Mesenteric fat pad (tissue), 1 donor: ENCODE measurements at regions not wholly inside any gene's neighbourhood (a gene's known extent, or its start where the extent isn't known, plus 50 kb on each side); places are given as distances from the start of the nearest gene placed in this dataset.

ENCODE experiments used
- DNase-seq: peaks from one replicate; pipeline ENCODE4 v3.0.0-alpha.2; 2020; ENCODE audit warnings: low spot score
- donor health status: DM: yes; HTN: yes; CAD: no.

DNA sequence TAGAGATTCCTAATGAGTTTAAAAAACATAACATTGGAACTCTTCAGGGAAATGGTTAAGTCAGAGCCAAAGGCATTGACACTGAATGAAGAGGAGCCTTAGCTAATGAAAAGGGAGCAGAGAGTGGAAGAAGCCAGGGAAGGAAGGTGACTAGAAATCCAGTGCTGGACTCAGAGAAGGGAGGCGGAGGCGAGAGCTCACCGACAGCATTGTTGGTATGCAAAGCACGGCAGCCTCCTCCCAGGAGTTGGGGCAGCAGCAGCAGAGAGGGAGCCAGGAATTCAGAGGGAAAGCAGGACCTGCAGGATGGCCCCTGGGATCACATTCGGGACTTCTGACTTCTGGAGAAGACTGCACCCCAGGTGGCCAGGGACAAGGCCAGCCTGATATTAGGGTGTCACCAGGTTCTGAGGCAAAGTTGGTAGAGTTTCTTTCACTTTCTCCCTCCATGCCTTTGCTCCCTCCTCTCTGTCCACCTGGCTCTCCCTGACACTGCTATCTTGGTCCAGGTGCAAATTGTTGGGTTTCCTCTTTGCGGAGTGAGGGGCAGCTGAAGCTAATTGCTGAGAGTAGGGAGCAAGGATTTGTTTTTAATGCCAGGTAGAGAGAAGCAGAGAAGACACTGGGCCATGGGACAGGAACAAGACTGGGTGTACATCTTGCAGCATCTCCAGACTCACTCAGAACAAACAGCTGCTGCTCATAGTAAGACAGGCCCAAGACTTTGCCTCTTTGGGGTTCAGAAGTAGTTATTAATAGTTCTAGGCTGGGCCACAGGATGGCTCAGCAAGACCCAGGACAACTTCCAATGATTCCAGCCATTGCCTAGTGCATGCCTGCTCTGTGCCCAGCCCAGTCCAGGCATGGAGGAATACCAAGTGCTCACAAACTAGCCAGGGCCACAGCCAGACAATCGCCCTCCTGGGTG is 157.9 kb downstream of the TLE3 start:
- DNase-seq, result no peak

GRCh38 chr15:69940441-69941300 is 157.0 kb downstream of the TLE3 start:
- no peak for DNase-seq

DNA sequence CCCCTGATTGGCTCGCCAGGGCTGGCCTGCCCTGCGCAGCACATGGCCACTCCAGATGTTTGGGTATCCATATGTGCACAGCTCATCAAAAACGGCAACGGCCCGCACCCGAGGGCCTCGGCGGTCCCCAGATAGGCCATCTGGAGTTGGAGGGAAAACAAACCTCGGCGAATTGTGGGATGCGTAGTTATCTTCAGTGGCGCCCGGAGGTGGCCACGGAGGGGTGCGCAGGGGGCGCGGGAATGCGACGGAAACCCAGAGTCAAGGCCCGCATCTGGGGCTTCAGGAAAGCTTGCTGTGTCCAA is 156.5 kb downstream of the TLE3 start:
- no peak for DNase-seq

DNA sequence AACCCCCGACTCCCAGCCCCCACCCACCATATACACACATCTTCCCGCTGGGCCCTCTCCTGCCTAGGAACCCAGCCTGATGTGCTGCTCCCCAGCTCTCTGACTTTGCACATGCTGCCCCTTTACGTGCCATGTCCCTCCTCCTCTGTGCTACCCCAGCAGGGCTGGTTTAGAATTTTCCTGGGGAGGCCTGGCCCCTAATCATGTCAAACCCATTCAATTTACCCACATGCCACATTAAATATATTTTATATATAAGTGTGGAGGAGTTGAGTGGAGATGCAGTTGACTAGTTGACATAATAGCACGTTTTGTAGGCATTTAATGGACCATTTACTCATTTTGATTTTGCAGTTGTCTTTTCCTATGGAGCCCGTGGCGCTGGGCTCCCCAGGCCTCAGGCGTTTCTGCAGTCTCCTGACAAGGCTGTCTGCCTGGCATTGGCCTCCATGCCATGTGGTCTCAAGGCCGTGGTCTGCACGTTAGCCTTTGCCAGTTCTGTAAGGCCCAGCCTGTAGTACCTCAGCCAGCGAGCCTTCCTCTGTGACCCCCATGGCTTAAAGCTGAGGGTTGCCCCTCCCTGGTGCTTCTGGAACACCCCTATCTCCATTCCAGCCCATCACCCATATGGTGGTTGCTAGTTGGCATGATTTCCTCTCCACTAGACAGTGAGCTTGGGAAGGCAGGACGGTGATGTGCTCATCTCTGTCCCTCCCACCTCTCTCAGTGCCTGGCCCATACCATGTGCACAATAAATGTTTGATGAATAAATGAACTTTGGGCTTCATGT is 155.8 kb downstream of the TLE3 start:
- no peak for DNase-seq

- DNase-seq, result no peak
Observed at GRCh38 chr15:69943637-69944036, 154.1 kb downstream of the TLE3 start.

DNA sequence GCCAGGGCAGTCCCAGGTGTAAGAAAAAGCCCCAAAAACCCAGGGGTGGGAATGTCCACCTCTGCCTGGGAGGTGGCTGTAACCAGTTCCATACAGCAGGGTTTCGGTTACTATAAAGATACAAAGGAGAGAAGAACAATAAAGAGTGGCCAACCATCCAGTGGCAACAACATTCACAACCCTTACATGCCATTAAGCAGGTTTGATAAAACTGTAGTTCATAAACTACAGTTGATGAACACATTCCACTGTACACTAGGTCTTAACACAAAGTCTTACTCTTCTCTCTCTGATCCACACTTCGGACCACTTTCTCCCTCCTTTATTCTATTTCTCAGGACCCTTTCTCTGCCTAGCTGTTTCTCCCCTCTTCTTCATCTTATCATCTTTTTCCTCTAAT is 152.0 kb downstream of the TLE3 start:
- DNase-seq, result no peak

DNA sequence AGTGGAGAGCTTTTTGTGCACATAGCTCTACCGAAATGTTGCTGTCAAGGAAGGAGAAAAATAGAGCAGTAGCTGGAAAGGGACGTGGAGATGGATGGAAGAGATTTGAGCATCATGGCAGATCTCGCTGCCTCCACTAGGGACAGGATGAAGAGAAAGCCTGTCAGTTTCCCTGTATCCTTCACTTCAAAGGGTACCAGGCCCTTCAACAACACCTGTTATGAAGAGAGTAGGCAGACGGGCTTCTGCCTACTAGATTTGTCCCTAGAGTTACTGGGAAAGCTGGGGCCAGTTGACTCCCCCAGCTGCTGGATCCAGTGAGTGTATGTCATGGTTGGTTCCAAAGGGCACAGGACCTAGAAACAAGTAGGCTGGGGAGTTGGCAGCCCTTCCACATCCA is 150.8 kb downstream of the TLE3 start:
- DNase-seq, result no peak

- DNase-seq, result no peak
Observed at GRCh38 chr15:69947394-69947793, 150.3 kb downstream of the TLE3 start.

GRCh38 chr15:69949485-69949884 is 148.2 kb downstream of the TLE3 start:
- DNase-seq, result no peak

GRCh38 chr15:69951256-69951897 is 146.3 kb downstream of the TLE3 start:
- no peak for DNase-seq

DNA sequence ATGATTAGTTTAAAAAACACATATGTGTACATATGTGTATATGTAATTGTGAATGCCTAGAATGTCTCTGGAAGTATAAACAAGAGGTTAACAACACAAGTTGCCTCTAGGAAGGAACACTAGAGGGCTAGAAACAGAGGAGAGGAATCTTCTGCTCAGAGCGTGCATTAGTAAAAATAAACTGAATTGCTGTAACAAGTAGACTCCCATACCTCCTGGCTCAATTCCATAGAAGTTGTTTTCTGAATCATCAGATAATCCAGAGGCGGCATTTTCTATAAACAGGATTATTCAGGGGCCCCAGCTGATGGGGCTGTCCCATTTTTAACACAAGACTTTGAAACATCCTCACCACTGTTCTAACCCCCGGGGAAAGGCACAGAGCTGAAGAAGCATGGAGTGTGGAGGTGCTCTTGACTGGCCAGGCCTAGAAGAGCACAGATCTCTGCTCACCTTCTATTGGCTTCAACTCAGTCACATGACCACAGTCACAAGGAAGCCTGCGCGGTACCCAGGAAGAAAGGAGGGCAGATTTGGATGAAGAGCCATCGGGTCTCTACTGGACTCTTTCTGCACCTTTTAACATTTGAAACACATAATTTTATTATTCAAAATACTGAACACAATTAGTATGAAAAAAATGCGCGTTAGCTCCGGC is 145.7 kb downstream of the TLE3 start:
- no peak for DNase-seq

- no peak for DNase-seq
Observed at GRCh38 chr15:69953051-69953450, 144.7 kb downstream of the TLE3 start.

GRCh38 chr15:69953816-69954215 is 143.9 kb downstream of the TLE3 start:
- DNase-seq, result no peak

GRCh38 chr15:69954666-69955065 is 143.1 kb downstream of the TLE3 start:
- no peak for DNase-seq

- no peak for DNase-seq
Observed at GRCh38 chr15:69955240-69955894, 142.3 kb downstream of the TLE3 start.

DNA sequence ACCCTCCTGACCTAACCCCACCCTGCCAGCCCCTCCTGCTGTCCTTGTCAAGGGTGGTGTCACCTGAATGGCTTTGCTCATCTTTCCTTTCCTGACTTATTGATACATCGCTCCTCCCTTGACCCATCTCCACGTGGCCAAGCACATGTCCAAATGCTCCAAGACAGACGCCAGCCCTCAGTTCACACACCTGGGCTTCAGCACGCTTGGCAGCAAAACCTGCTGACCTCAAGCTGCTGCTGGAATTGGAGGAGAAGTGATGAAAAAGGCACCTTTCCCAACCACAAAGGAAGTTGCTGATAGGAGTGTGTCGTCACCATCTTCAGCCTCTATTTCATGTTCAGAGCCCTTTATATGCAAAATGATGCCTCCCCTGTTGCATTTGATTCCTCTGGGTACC is 141.3 kb downstream of the TLE3 start:
- DNase-seq, result no peak

- DNase-seq, result no peak
Observed at GRCh38 chr15:69957175-69957574, 140.5 kb downstream of the TLE3 start.

GRCh38 chr15:69958496-69959084 is 139.1 kb downstream of the TLE3 start:
- DNase-seq, result no peak

DNA sequence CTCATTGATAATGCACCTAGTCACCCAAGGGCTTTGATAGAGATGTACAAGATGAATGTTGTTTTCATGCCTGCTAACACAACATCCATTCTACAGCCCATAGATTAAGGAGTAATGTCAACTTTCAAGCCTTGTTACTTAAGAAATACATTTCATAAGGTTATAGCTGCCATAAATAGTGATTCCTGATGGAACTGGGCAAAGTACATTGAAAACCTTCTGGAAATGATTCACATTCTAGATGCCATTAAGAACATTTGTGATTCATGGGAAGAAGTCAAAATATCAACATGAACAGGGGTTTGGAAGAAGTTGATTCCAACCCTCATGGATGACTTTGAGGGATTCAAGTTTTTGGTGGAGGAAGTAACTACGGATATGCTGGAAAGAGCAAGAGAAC is 135.2 kb downstream of the TLE3 start:
- DNase-seq, result no peak

- no peak for DNase-seq
Observed at GRCh38 chr15:69963385-69963784, 134.3 kb downstream of the TLE3 start.
